Prostate gland (tissue), 2 donors: ENCODE measurements at regions not wholly inside any gene's neighbourhood (a gene's known extent, or its start where the extent isn't known, plus 50 kb on each side); places are given as distances from the start of the nearest gene placed in this dataset.

Experiments
- POLR2AphosphoS5 ChIP-seq: sonication (generic); formaldehyde crosslinking; IDR thresholded peaks from one replicate; pipeline ENCODE4 v1.6.1; 2017; ENCODE audit warnings: antibody characterized with exemption
- TF ChIP-seq, protein P1 (sequence below), 4 experiments: fragments of 200-600 bp in 2 of 4; fragments of 450-650 bp in 2 of 4; sonication (generic) in 2 of 4; IDR thresholded peaks; 1 replicate in 3 of 4; 2 replicates in 1 of 4; pipeline ENCODE4 v1.5.1; 2016 to 2019; ENCODE audit warnings: antibody characterized with exemption in 4 of 4, mild to moderate bottlenecking in 2 of 4, moderate library complexity in 2 of 4

DNA sequence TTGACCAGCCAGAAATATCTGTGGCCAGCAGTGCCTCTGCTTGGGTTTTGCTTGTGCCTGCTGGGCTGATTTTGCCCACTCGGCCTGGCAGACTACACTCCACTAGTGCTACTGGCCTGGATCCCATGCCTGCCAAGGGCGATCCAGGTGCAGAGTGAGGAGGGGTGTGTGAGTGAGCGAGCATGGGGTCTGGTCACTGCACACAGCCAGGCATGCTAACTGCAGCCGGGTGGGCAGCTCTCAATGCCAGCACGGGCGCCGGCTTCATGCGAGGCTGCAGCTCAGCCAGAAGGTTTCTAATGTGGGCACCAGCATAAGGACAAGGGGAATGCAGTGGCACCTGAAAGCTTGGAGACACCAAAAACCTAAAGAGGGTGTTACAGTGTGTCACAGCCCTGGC, 1161.4 kb downstream of the FSTL5 start:
- TF ChIP-seq, protein P1, sequence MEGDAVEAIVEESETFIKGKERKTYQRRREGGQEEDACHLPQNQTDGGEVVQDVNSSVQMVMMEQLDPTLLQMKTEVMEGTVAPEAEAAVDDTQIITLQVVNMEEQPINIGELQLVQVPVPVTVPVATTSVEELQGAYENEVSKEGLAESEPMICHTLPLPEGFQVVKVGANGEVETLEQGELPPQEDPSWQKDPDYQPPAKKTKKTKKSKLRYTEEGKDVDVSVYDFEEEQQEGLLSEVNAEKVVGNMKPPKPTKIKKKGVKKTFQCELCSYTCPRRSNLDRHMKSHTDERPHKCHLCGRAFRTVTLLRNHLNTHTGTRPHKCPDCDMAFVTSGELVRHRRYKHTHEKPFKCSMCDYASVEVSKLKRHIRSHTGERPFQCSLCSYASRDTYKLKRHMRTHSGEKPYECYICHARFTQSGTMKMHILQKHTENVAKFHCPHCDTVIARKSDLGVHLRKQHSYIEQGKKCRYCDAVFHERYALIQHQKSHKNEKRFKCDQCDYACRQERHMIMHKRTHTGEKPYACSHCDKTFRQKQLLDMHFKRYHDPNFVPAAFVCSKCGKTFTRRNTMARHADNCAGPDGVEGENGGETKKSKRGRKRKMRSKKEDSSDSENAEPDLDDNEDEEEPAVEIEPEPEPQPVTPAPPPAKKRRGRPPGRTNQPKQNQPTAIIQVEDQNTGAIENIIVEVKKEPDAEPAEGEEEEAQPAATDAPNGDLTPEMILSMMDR (IDR thresholded peaks at IDR 0.05), result no peak
- no peak for TF ChIP-seq POLR2AphosphoS5
